ENCODE measurements at regions not wholly inside any gene's neighbourhood (a gene's known extent, or its start where the extent isn't known, plus 50 kb on each side); places are given as distances from the start of the nearest gene placed in this dataset.
"Not testable (repeated sequence)": the region's sequence is repeated elsewhere in the genome, so short reads cannot be mapped to it uniquely, and the experiment has no call there.

DNA sequence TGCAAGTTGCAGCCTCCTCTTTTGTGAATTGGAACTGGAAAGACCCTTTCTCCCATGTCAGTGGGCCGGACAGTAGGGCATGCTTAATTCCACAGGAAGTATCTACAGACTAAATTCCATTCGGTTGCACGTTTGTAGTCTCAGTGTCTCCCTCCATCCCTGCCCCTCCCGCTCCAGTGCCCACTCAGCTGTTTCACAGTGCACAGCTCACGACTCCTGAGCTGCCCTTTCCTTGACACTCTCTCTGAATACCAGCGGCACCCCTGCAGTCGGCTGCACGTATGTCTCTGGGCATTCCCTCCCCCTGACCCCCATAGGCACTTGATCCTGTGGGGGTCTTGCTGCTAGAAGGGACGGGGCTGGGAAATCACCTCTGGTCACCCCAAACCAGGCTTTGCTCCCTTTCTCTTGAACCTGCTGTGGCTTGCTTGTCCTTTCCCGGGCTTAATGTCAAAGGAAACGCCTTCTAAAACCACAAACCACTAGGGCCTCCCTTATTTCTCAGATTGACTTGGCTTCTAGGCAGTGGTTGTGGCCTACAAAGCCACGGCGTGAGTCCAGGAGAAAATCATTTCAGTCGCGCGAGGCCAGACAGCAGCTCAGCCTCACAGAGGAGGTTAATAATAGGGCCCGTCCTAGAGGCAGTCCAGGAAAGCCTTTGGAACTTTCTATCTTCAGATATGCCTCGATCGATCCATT lies 365.3 kb upstream of the PROX1 start:
- TF ChIP-seq, protein P1, sequence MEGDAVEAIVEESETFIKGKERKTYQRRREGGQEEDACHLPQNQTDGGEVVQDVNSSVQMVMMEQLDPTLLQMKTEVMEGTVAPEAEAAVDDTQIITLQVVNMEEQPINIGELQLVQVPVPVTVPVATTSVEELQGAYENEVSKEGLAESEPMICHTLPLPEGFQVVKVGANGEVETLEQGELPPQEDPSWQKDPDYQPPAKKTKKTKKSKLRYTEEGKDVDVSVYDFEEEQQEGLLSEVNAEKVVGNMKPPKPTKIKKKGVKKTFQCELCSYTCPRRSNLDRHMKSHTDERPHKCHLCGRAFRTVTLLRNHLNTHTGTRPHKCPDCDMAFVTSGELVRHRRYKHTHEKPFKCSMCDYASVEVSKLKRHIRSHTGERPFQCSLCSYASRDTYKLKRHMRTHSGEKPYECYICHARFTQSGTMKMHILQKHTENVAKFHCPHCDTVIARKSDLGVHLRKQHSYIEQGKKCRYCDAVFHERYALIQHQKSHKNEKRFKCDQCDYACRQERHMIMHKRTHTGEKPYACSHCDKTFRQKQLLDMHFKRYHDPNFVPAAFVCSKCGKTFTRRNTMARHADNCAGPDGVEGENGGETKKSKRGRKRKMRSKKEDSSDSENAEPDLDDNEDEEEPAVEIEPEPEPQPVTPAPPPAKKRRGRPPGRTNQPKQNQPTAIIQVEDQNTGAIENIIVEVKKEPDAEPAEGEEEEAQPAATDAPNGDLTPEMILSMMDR (conservative IDR thresholded peaks at IDR 0.05; ENCODE audit: low read length) = no peak
- no peak overlapping the region for H3K4me3 ChIP-seq (ENCODE audit: low read length)
- DNase-seq (ENCODE audit: low read depth) = no peak

DNA sequence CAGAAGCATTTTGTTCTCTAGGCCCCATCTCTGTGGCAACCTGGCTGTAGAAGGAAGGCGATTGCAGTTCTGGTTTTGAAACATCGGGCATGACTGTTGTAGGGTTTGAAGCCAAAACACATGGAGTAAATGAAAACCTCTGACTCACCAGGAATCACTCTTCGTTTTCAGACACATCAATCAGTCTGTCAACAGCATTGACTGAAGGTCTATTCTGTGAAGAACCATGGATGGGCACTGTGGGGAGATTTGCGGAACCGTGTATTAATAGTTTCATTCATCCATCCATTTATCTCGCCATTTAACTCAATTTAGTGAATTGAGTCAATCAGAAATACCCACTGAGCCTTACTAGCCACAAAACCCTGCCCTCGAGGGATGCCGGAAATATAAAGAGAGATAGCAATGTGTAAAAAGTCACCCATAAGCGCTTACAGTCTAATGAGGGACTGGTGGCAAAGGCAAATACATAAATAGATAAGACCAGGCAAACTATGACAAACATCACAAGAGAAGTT lies 364.6 kb upstream of the PROX1 start:
- TF ChIP-seq, protein P1 (conservative IDR thresholded peaks at IDR 0.05; ENCODE audit: low read length) = no peak
- H3K4me3 ChIP-seq (ENCODE audit: low read length) = no peak overlapping the region
- DNase-seq (ENCODE audit: low read depth) = no peak

DNA sequence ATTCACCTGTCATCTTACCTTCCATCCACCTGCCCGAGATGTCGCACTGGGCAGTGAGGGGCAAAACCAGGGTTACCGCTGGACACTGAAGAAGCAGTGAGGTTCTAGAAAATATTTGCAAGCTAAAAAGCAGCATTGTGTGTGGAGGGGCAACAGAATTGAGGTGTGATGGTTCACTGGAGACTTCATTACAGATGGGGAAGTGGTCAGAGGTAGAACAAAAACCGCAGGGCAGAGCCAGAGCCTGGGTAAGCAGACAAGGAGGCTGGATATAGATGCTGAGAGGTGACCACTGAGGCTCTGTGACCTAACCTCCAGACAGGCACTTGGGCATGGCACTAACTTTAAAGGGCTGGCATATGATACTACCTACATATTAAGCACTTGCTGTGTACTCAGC lies 363.9 kb upstream of the PROX1 start:
- TF ChIP-seq, protein P1 (conservative IDR thresholded peaks at IDR 0.05; ENCODE audit: low read length) = no peak
- no peak for DNase-seq (ENCODE audit: low read depth)
- no peak overlapping the region for H3K4me3 ChIP-seq (ENCODE audit: low read length)

DNA sequence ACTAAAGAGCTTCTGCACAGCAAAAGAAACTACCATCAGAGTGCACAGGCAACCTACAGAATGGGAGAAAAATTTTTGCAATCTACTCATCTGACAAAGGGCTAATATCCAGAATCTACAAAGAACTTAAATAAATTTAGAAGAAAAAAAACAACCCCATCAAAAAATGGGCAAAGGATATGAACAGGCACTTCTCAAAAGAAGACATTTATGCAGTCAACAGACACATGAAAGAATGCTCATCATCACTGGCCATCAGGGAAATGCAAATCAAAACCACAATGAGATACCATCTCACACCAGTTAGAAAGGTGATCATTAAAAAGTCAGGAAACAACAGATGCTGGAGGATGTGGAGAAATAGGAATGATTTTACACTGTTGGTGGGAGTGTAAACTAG lies 351.0 kb upstream of the PROX1 start:
- not testable (repeated sequence) for H3K4me3 ChIP-seq (ENCODE audit: low read length); DNase-seq (ENCODE audit: low read depth)

DNA sequence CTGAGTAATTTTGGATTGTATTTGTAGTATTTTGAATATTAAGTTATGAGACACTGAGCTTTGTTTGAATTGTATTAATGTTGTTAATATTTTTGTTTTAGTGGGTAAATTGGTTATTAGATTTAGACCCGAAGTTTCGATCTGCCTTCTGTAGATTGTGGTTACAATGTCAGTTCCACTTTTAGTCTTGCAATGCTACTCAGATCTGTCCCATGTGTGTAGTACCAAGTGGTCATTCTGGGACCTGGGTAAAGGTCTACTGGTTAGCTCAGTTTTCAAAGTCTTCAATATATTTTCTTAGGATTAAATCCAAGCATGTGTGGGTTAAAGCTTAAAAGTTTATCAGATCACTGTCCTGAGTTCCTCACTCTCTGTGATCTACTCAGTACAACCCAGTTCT lies 346.5 kb upstream of the PROX1 start:
- no peak for DNase-seq (ENCODE audit: low read depth)
- TF ChIP-seq, protein P1 (conservative IDR thresholded peaks at IDR 0.05; ENCODE audit: low read length) = no peak
- no peak overlapping the region for H3K4me3 ChIP-seq (ENCODE audit: low read length)

DNA sequence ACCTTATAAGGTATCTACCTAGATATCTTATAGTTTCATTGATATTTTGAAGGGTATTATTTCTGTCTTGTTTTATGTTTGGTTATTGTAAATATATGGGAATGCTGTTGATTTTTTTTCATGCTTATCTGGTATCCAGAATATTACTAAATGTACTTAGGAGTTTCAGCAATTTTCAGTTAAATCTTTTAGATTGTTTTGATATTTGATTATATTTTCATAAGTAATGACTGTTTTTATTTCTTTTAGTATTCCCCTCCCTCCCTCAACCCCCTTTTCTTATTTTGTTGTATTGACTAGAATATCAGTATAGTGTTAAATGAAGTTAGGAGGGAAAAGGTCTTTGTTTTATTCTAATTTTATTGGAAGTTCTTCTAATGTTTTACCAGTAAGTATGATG lies 344.4 kb upstream of the PROX1 start:
- no peak for DNase-seq (ENCODE audit: low read depth)
- H3K4me3 ChIP-seq (ENCODE audit: low read length) = no peak overlapping the region
- TF ChIP-seq, protein P1 (conservative IDR thresholded peaks at IDR 0.05; ENCODE audit: low read length) = no peak

DNA sequence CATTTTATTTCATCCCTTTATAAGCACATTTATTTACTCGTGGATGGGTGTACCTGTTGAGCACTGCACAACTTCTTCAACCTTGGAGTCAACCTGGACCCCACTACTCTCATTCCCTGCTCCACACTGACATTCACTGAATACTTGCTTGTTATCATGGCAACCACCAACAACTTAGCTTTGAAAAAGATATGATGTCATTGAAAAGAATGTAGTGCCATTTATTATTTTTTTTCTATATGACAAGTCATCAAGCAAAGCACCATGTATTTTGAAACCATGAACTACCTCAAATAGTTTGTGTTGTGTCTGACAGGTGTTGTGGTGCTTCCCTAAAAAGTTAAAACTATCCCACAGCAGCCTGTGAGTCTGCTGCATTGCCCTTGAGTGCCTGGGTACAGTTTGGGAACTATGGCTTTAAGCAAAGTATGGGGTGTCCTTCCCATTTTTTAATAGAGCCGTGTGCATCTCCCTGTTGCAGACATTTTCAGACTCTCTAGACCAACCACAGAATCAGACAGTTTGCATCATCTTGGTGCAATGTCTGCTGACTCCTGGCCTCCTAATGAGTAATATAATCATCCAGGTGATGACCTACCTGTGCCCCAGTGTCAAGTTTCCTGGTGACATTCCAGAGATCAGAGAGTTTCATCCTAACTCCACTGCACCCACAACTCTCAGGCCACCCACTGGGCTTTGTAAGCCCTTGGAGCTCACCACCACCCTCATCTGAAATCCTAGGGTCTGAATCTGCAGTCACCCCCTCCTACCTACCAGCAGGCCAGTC lies 339.7 kb upstream of the PROX1 start:
- no peak for DNase-seq (ENCODE audit: low read depth)
- TF ChIP-seq, protein P1 (conservative IDR thresholded peaks at IDR 0.05; ENCODE audit: low read length) = no peak
- H3K4me3 ChIP-seq (ENCODE audit: low read length) = no peak overlapping the region
